Keratinocyte (primary cell): ENCODE measurements at regions not wholly inside any gene's neighbourhood (a gene's known extent, or its start where the extent isn't known, plus 50 kb on each side); places are given as distances from the start of the nearest gene placed in this dataset.

Experiments
- DNase-seq: peaks from one replicate; pipeline ENCODE4 v3.0.0-alpha.2; 2011; ENCODE audit warnings: low read depth, missing footprints, low spot score
- FAIRE-seq: peaks from 2 replicates; lab custom pipeline; 2011; peaks lifted over from hg19 to GRCh38; lab: Jason Lieb, UNC
- H2AFZ ChIP-seq: 2 replicates; pipeline ENCODE4 v1.6.0; 2012; ENCODE audit warnings: low read length, control low read depth, inconsistent platforms; ENCODE audit not compliant: control insufficient read depth
- H3K27ac ChIP-seq: 2 replicates; pipeline ENCODE4 v1.5.1; 2011; ENCODE audit warnings: low read length; ENCODE audit not compliant: control insufficient read depth, insufficient read depth
- H3K27me3 ChIP-seq: 3 replicates; pipeline ENCODE4 v1.6.0; 2011; ENCODE audit warnings: low read length; ENCODE audit not compliant: control insufficient read depth, insufficient read depth; ENCODE audit errors: extremely low read depth
- H3K36me3 ChIP-seq, 2 experiments: 2 replicates in 1 of 2; 3 replicates in 1 of 2; pipeline ENCODE4 v1.5.1; 2011; ENCODE audit warnings: low read length in 2 of 2, mild to moderate bottlenecking in 1 of 2; ENCODE audit not compliant: control insufficient read depth in 2 of 2, insufficient read depth in 2 of 2; ENCODE audit errors: extremely low read depth in 1 of 2
- H3K4me1 ChIP-seq: 3 replicates; pipeline ENCODE4 v1.5.1; 2011; ENCODE audit warnings: low read length; ENCODE audit not compliant: control insufficient read depth, insufficient read depth; ENCODE audit errors: extremely low read depth
- H3K4me2 ChIP-seq: 3 replicates; pipeline ENCODE4 v1.6.0; 2011; ENCODE audit warnings: low read depth, low read length; ENCODE audit not compliant: control insufficient read depth, insufficient read depth; ENCODE audit errors: extremely low read depth
- H3K4me3 ChIP-seq, 3 experiments: fragments of 200-600 bp in 1 of 3; sonication (generic) in 1 of 3; 2 replicates in 2 of 3; 3 replicates in 1 of 3; pipeline ENCODE4 v1.5.1; 2011 to 2016; ENCODE audit warnings: low read length in 3 of 3, mild to moderate bottlenecking in 3 of 3, control low read depth in 2 of 3, inconsistent platforms in 1 of 3, low read depth in 1 of 3, mixed read lengths in 1 of 3, mixed run types in 1 of 3, moderate library complexity in 1 of 3; ENCODE audit not compliant: control insufficient read depth in 2 of 3, insufficient read depth in 2 of 3; ENCODE audit errors: extremely low read depth in 1 of 3
- H3K79me2 ChIP-seq: 2 replicates; pipeline ENCODE4 v1.6.0; 2012; ENCODE audit warnings: low read length; ENCODE audit not compliant: control insufficient read depth, insufficient read depth
- H3K9ac ChIP-seq: 3 replicates; pipeline ENCODE4 v1.6.0; 2011; ENCODE audit warnings: low read length; ENCODE audit not compliant: control insufficient read depth, insufficient read depth; ENCODE audit errors: extremely low read depth
- H3K9me1 ChIP-seq: 3 replicates; pipeline ENCODE4 v1.6.0; 2011; ENCODE audit warnings: low read length; ENCODE audit not compliant: control insufficient read depth, insufficient read depth; ENCODE audit errors: extremely low read depth
- H3K9me3 ChIP-seq: 2 replicates; pipeline ENCODE4 v1.5.1; 2012; ENCODE audit warnings: low read depth, low read length; ENCODE audit not compliant: control insufficient read depth
- H4K20me1 ChIP-seq: 3 replicates; pipeline ENCODE4 v1.6.0; 2011; ENCODE audit warnings: low read length; ENCODE audit not compliant: control insufficient read depth, insufficient read depth; ENCODE audit errors: extremely low read depth
- EZH2 ChIP-seq: IDR thresholded peaks from one replicate; pipeline ENCODE4 v1.6.1; 2012; ENCODE audit warnings: inconsistent platforms, mild to moderate bottlenecking, low read length, moderate library complexity
- dilution Hi-C: fragments of 300-500 bp; cut with MboI; formaldehyde crosslinking; loops from one replicate; pipeline ENCODE4 v1.7.0; 2020; ENCODE audit warnings: low sequenced_read_pairs; ENCODE audit not compliant: extremely low pct_ligation_motif_present
- TF ChIP-seq, protein P1 (sequence below), 3 experiments: IDR thresholded peaks in 1 of 3; conservative IDR thresholded peaks in 1 of 3; optimal IDR thresholded peaks in 1 of 3; 2 replicates in 2 of 3; 3 replicates in 1 of 3; pipeline versions ENCODE3 to v1.5.1; 2011; ENCODE audit warnings: low read length in 3 of 3, mild to moderate bottlenecking in 3 of 3, moderate library complexity in 2 of 3, control low read depth in 1 of 3, inconsistent platforms in 1 of 3; ENCODE audit not compliant: insufficient read depth in 2 of 3; ENCODE audit errors: extremely low read depth in 1 of 3

DNA sequence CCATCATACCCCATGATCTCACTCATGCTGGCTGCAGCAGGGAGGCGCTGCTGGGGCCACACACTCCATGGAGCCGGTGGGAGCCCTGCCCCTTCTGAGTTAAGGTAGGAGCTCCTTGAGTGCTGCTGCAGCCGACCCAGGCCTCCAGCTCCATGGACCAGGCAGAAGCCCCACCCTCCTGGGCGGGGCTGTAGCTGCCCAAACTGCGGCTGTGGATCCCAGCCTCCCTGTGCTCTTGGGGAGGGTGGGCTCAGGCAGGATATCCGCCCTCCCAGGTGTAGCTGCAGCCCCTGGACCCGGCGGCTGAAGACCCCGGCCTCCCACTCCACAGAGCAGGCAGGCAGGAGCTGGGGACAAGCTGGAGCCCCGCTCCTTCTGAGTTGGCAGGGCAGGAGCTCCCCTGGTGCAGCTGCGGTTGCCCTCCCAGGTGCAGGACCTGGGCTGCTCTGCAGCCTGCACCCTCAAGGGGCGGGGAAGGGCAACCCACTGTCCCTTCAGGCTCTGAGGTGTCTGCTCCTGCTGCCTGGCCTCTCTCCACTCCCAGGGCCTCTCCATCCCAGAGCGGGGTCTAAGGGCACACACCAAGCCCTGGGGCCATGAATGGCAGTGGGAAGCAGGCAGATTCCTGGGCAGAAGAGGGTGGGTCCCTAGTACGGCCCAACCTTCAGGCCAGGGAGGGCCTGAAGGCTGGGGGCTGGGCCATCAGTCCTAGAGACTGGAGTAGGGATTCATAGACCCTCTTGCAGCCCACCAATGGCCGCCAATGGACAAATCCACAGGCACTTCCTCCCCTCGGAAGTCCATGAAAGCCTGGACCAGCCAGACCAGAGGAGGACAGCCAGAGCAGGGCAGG is 466.1 kb downstream of the DTHD1 start:
- FAIRE-seq (no peak), DNase-seq (no peak)
- no peak overlapping the region for H3K4me3 ChIP-seq
- no peak overlapping the region for H3K9ac ChIP-seq
- no peak overlapping the region for H3K4me2 ChIP-seq
- no peaks in the 10 kb centered on the region for H3K9me3 ChIP-seq
- no peak overlapping the region for H2AFZ ChIP-seq
- H3K79me2 ChIP-seq: no peaks in the 10 kb centered on the region
- H3K27me3 ChIP-seq: no peaks in the 10 kb centered on the region
- dilution Hi-C loops: no loop called here
- H3K36me3 ChIP-seq: no peaks in the 10 kb centered on the region
- no peaks in the 10 kb centered on the region for H4K20me1 ChIP-seq
- TF ChIP-seq EZH2: no peak
- TF ChIP-seq, protein P1, sequence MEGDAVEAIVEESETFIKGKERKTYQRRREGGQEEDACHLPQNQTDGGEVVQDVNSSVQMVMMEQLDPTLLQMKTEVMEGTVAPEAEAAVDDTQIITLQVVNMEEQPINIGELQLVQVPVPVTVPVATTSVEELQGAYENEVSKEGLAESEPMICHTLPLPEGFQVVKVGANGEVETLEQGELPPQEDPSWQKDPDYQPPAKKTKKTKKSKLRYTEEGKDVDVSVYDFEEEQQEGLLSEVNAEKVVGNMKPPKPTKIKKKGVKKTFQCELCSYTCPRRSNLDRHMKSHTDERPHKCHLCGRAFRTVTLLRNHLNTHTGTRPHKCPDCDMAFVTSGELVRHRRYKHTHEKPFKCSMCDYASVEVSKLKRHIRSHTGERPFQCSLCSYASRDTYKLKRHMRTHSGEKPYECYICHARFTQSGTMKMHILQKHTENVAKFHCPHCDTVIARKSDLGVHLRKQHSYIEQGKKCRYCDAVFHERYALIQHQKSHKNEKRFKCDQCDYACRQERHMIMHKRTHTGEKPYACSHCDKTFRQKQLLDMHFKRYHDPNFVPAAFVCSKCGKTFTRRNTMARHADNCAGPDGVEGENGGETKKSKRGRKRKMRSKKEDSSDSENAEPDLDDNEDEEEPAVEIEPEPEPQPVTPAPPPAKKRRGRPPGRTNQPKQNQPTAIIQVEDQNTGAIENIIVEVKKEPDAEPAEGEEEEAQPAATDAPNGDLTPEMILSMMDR (optimal IDR thresholded peaks at IDR 0.05 in 1 of 3, IDR thresholded peaks at IDR 0.05 in 1 of 3, conservative IDR thresholded peaks at IDR 0.05 in 1 of 3; ENCODE audit: extremely low read depth in 1 of 3, insufficient read depth in 2 of 3, low read length in 3 of 3): no peak
- H3K27ac ChIP-seq: no peak overlapping the region
- H3K4me1 ChIP-seq: no peaks in the 10 kb centered on the region
- H3K9me1 ChIP-seq: no peaks in the 10 kb centered on the region

DNA sequence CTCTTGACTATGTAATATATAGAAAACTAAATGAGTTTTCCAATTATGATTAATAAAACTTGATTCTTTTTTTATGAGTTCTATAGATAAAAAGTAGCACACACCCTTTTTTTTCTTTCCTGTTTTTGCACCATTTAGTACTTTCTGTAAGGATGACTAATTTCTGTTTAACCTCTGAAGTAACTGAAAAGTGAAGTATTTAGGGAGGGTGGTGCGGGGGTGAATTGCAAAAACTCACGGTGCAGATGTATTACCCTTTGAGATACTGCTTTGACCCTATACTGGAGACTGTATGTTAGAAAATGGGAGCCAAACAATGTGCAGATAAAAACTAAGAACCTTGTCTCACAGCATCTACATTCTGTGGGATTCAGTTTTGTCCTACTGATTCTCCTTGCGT is 471.6 kb downstream of the DTHD1 start:
- H3K4me1 ChIP-seq: no peaks in the 10 kb centered on the region
- H3K9me1 ChIP-seq: no peaks in the 10 kb centered on the region
- no peak overlapping the region for H3K9ac ChIP-seq
- no peak overlapping the region for H3K4me3 ChIP-seq
- no peaks in the 10 kb centered on the region for H3K36me3 ChIP-seq
- no peak overlapping the region for H3K27ac ChIP-seq
- H4K20me1 ChIP-seq: no peaks in the 10 kb centered on the region
- no peak overlapping the region for H2AFZ ChIP-seq
- H3K27me3 ChIP-seq: no peaks in the 10 kb centered on the region
- dilution Hi-C loops: no loop called here
- H3K79me2 ChIP-seq: no peaks in the 10 kb centered on the region
- TF ChIP-seq EZH2: no peak
- TF ChIP-seq, protein P1 (optimal IDR thresholded peaks at IDR 0.05 in 1 of 3, IDR thresholded peaks at IDR 0.05 in 1 of 3, conservative IDR thresholded peaks at IDR 0.05 in 1 of 3; ENCODE audit: extremely low read depth in 1 of 3, insufficient read depth in 2 of 3, low read length in 3 of 3): no peak
- DNase-seq (no peak), FAIRE-seq (no peak)
- no peaks in the 10 kb centered on the region for H3K9me3 ChIP-seq
- no peak overlapping the region for H3K4me2 ChIP-seq
